Activated effector memory CD4-positive, alpha-beta T cell treated with anti-CD3 and anti-CD28 coated beads, Interleukin-2, amount 50 U/mL, for 16 hours (primary cell): ENCODE measurements at regions not wholly inside any gene's neighbourhood (a gene's known extent, or its start where the extent isn't known, plus 50 kb on each side); places are given as distances from the start of the nearest gene placed in this dataset.
"Not testable (repeated sequence)": the region's sequence is repeated elsewhere in the genome, so short reads cannot be mapped to it uniquely, and the experiment has no call there.

Source experiments
- DNase-seq: peaks from one replicate; pipeline ENCODE4 v3.0.0-alpha.2; 2020

DNA sequence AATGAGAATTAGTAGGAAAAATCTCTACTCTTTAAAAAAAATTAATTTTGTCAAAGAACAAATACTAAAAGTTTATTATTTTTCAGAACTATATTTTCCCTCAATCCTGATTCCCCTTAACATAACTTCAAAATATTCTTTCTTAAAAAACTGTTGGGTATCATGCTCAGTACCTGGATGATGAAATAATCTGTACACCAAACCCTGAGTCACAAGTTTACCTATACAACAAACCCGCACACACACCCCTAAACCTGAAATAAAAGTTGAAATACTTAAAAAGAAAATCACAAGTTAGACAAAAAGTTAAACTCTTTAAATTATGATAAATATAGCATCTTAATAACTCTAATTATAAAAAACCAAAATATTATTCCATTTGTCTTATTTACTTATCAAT lies 812.3 kb downstream of the MAT2B start:
- no peak for DNase-seq

DNA sequence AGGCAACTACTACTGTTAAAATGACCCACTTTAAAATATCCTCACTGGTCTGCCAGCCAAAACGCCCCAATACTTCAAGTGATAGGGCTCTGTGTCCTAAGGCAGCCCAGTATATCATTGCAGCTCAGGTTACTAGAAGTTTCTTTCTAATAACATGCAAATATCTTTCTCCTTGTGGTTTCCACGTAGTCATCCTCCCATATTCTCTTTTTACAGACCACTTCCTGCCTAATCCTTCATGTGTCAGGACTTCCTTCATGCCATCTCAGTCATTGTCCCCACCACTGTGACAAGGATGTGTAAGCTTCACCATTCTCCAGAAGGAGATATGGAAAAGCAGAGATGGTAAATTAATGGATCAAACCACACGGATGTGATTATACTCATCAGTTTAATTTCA lies 813.7 kb downstream of the MAT2B start:
- no peak for DNase-seq

DNA sequence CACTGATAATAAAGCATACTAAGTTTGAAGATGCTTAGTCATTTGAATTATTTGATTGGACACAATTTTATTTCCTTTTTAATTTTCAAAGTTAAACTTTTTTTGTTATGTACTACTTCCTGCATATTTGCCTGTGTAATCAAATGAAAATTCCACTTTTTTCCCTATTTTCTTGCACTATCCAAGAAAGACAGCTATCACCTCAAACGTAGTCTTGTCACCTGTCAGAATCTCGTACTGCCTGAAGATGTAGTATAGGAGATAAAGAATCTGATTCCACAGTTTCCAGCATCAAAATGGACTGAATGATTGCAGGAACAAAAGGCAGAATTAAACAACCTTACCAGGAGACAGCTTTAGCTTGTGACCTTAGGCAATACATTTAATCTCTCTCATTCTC lies 818.8 kb downstream of the MAT2B start:
- DNase-seq: no peak

DNA sequence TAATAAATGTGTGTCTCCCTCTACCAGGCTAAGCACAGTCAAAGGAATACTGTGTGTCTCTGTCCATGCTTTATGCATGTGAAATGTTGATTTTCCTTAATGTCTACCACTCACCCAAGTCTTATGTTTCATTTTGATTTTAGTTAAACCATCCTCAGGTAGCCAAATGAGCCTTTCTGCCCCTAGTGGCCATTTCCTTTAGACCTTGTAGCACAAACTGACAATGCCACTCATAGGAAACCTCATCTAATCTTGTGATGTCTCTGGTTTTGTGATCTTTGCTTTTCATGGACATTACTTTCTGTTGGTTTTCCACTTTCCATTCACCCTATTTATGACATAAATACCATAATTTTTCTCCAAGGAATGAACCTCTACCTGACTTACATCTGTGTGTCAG lies 820.8 kb downstream of the MAT2B start:
- no peak for DNase-seq

DNA sequence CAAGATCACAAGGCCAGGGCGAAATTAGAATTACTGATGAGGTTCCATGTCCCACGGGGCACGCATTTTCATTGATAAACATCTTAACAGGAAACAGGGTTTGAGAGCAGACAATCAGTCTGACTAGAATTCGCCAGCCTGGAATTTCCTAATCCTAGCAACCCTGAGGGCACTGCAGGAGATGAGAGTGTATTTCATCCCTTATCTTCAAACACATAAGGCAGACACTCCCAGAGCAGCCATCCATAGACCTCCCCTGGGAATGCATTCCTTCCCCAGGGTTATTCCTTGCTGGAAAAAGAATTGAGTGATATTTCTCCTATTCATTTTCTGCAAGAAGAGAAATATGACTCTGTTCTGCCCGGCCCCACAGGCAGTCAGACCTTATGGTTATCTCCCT lies 821.7 kb downstream of the MAT2B start:
- DNase-seq: not testable (repeated sequence)

DNA sequence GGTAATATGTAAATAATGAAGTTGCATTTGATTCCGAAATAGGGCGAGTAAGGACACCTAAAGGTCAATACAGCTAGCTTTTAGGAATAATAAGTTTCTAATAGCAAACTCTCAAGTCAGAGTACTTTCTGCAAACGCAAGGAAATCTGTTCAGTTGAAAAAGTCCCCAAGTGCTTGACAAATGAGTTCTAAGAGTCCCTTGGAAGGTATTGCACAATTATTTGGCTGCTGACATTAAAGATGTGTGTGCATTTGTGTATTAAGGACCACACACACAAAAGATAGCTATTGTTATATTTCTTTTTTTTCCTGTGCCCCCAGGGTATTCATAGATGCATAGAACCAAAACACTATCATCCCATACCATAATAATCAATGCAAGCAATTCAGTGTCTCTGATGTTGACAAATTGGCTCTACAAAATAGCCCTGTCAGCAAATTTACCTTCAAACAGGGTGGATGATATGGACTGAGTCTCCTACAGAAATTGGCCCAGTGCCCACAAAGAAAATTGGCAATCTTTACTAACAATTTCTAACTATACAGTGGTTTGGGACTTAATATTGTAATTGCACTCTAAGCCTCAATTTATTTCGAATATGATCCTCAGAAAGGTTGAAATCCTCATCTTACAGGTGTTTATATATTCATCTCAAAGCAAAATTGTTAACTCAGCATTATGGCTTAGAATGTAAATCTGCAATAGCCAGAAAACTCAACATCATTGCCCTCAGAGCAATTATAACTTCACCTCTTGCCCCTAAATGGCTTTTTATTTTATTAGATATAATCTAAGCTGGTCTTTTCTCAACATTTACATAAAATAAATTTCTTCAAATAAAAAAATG lies 827.2 kb downstream of the MAT2B start:
- DNase-seq: no peak

DNA sequence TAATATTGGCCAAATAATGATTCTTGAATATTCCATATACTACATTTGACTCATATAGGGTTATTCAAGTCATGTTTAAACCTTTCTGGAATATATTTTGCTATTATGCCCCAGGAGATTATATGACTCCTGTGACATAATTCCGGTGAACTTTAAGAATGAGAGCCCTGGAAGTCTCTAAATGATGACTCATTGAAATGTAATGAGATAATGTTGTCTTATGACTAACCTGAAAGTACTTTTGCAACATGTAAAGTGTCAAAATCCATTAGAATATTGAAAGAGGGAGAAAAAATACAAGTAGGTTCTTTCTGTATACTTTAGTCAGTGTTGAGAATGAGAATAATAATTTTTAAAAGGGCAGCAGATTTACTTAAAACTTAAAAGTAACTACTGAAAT lies 830.4 kb downstream of the MAT2B start:
- no peak for DNase-seq

DNA sequence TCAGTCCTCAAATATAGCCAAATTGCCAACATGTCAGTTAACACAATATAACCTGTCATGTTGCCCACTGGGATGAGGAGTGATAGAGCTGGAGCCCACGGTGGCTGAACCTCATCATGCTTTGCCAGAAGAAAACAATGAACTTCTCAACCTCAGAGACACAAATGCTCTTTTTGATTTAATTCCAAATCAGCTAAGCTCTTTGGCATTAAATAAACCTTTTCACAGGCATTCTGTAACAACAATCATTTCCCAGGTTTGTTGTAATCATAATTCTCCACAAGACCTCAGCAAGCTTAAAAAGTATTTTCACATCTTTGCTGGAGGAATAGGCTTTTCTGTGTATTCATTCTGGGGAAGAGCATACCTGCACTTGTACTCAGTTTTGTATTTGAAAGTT lies 830.9 kb downstream of the MAT2B start:
- no peak for DNase-seq

DNA sequence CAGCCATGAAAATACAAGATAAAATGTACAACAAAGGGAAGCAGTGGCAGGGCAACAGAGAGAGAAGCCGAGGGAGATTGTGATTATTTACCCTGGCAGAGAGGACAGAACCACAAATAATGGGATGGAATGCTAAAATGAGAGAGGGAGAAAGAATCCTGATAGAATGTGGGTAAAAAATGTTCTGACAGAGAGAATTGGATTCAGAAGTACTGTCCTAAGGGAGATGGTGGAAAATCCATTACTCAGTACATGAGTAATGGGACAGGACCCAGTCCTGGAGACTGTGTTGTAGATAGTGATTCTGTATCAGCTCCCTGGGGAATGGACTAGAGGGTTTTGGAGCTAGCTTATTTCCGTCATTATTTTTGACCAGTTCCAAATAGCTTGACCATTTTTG lies 831.5 kb downstream of the MAT2B start:
- DNase-seq: no peak

DNA sequence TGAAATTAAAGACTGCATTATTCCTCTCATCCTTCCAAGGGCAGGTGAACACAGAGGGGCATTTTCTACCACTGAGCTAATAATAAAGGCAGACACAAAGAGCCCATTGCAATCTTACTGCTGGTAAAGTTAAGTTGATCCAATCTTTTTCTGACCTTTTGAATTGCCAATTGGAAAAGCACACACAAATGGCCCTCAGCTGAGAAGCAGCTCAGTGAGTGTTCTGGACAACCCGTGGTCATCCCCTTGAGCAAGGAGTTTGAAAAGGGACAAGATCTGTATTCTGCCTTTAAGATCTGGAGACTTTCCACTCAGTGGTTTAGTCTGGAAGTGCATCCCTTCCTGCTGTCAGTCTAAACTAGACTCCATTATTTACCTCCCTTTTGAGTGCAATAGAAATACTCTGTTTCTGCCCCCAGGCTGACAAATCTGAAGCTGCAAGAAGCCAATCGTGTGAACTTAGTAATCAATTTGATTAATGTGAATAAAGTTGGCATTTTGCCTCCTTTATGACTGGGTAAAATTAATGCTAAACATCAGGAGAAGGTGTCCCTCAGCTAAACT lies 835.7 kb downstream of the MAT2B start:
- DNase-seq: no peak

DNA sequence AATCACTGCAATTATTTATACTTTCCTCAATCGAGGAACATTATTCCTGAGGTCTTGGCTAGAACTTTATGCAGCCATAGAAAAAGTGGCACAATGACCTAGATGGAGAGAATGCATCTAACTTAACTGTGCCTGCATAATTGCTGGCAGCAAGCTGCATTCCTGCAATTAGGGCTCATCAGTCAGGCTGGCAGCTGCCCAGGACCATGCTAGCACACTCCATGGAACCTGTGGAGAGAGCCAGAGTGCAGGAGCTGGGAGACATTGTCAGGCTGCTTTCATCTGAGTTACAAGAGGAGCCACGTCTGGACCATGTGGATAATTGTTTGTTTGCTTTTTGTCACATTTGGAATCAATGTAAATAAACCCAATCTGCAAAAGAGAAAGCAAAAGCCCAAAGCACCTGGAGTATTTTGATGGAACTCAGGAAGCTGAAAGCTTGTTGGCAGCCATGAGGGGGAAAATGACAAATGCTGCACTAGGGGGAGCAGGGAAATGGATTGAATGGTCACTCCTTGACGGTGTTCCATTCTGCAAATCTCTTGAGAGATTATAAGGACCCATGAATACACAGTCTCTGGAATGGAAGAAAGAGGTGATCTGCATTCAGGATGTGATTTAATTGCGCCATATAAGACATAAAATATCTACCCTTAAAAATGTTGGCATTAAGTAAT lies 839.9 kb downstream of the MAT2B start:
- no peak for DNase-seq

DNA sequence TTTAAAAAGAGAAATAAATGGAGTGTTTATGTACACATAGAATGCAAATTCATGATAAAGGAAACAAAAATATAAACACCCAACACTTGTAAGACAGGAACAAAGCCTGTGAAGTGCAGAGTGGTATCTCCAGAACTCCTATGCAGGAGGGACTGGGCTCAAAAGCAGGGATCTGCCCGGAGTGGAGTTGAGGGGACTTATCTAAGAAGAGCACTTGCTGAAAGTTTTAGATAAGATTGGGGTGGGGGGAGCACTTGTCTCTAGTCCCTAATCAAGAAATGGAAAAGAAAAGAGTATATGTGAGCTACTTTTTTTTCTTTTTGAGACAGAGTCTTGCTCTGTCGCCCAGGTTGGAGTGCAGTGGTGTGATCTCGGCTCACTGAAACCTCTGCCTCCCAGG lies 840.4 kb downstream of the MAT2B start:
- DNase-seq: no peak

DNA sequence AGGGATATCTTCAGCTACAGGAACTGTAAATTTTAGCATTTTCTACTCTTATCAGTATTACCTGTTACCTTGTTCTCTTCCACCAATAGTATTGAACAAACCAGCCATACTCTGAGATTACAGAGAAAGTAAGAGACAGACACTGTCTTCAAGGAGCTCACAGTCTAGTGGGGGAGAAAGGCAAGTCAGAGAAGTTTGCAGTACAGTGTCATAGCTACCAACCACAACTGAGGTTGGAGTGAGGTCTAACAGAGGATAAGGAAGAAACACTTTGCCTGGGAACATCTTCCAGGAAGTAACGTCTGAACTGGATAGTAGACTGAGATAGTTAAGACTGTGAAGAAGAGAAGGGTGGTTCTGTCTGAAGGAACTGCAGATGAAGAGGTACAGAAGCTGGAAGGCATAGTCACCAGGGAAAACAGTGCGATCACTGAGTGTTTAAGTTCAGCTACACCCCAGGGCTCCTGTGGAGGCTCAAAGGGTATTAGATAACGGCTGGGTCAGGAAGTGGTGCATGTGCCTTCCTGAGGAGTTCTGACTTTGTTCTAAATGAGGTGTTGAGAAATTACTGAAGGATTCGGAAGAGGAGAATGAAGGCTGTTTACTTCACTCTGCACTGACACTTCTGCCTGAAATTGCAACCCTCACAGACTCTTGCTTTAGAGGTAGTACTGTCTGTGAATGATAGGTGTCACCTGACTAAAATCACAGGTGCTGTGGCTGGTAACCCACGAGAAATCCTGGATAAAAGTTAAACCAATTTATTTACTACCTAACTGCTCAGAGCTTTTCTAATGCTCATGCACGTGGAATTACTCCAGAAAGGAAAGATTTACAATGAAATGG lies 841.6 kb downstream of the MAT2B start:
- no peak for DNase-seq

DNA sequence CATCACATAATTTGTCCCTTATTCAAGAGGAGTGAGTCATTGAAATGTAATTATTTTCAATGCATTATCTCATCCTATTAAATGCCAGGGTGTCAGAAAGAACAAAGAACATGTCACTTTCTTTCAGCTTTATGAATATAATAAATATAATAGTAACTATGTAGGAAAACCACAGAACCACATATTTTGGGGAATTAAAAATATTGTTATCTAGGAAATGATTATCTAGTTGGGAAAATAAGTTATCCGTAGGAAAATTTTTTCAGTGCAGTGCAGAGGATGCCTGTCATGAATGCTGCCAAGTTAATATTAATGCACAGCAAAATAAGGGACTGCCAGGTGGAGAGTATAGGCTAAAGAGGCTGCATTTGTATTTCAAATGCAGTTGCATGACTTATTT lies 844.8 kb downstream of the MAT2B start:
- DNase-seq: no peak

DNA sequence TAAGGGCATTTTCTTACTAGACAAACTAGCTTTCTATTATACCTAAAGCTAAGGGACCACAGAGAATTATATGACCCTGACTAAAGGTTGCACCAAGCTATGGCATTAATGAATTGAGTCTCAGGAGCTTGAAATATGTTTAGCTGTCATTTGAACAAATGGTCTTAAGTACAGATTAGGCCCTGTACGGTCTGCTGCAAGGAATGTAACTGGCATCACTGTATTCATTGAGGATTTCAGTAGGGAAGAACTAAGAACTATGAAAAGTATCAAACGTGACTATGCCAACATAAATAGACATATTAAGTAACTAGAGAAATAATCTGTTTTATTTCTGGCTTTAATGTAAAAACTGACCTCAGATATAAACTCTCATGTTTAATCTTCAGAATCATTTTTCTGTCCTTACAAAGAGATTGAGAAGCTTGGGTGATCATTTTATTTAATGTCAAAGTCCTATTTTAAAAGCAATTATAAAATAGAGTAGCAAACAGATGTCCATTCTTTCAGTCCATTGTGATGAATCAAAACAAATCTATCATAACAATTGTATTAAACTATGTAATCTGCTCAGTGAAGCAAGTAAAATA lies 845.9 kb downstream of the MAT2B start:
- no peak for DNase-seq

DNA sequence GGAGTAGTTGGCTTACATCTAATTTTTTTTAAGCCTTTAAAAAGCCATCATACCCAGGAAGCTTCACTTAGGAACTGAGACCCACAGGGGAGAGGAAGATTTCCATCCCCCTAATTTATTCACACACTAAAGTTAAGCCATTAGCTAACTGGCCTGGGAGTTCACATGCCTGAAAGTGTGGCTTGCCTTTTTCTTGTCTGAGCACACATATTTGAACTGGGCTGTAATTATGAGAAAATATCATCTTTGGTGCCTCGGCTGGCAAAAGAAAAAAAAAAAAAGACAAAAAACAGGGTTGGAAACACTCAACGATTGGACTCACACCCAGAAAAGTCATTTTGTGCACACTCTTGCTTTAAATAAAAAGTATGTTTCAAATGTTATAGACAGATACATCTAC lies 847.3 kb downstream of the MAT2B start:
- no peak for DNase-seq

DNA sequence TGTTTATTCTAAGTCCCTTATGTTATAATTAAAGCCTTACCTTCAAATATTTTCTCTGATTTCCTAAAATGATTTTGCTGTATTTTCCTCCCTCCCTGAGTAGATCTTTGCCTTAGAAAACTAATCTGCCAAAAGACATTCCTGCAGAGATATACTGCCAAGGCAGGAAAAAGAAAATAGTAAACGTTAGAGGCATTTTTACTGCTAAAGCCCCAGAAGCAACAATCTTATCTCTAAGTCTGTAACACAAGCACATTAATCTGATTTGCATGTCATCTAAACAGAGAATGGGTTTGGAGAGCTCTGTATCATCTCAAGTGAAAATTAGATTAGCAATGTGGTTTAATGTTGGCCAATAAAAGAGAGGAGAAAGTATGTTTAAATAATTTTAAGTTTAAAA lies 847.7 kb downstream of the MAT2B start:
- DNase-seq: no peak

DNA sequence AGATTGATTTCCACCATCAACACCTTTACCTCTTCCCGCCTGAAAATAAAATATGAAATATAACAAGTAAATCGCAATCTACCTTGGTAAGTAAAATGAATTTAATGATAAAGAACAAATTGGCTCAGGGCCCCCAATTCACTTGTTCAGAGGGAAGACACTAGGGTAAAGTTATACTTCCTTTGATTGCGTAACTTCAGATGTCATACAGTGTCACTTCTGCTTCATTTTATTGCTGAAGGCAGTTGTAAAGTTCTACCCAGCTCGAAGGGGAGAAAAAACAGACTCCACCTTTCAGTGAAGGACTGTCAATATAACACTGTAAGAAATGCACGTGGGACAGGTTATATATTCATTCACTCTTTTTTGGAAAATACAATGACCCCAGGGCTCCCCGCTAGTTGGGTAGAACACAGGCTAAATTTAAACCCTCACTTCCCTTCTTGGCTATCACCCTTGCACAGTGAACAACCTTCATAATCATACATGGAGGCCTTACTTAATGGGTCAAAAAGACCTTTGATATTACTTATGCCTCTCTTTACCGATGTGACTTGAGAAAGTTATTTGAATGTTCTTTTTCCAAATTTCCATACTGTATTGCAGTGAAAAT lies 848.8 kb downstream of the MAT2B start:
- DNase-seq: no peak

DNA sequence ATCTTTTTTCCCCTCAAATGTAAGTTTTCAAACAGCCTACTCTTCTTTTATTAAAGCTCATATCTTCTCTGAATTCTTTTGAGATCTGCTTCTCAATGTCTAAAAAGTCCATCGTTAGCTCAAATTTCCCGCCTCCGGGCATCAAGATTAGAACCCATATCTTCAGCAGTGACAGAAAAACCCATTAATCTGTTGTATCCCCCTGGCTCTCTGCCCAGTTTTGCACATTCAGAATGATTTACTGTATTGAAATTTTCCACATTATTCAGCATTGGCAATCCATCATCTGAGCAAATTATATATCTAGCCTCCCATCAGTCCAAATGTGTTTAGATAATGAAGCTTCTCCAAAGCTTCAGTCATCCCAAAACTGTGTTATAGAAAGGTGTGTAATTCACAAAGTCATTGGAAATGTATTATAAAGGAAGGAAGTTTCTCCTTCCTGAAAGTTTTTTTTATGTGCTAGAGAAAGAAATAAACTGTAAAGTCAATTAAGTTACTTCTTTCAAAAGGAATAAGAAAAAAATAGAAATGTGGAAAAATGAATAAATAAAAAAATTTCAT lies 849.9 kb downstream of the MAT2B start:
- no peak for DNase-seq

DNA sequence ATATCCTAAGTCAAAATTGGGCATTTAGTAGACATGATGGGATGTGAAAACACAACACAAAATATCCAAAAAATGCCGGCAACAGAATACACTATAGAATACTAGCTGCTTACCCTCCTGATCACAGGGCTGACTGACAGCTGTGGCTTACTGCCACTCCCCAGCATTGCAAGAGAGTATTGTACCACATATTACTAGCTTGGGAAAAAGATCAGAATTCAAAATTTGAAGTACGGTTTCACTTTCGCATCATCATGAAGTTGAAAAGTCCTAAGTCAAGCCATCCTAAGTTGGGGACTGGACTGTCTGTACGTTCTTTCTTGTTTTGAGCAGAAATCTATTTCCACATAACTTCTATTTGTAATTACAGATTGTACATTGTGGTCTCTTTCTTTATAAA lies 851.4 kb downstream of the MAT2B start:
- no peak for DNase-seq

DNA sequence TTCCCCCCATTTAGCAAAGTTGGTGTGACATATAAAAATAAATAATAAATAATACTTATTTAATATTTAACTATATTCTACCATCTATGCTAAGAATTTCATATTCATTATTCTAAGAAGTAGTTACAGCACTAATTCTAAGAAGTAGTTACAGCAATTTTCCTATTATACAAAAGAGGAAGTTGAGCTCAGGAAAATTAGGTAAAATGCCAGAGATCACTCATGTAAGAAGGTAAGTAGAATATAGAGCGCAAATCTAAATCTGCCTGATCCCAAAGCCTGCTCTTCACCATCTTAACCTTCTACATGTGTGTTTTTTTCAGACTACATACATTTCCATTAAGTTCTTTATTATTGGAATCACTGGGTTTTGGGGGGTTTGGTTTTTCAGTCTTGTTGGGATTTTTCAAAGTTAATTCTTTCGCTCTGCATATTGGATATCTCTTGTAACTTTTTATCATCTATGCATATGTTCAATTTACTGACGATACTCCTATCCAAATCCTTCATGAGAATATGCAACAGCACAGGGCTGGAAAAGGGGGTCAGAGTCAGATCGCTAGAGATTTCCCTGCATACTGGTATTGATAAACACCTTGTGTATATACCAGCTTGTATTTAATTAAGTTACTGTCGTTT lies 852.1 kb downstream of the MAT2B start:
- DNase-seq: no peak
